GM18502 (cell line): ENCODE measurements at regions not wholly inside any gene's neighbourhood (a gene's known extent, or its start where the extent isn't known, plus 50 kb on each side); places are given as distances from the start of the nearest gene placed in this dataset.
"Not testable (repeated sequence)": the region's sequence is repeated elsewhere in the genome, so short reads cannot be mapped to it uniquely, and the experiment has no call there.

Experiments
- ATAC-seq: cut with Tn5 transposase; IDR thresholded peaks from one replicate; pipeline ENCODE4 v1.9.1; 2021; ENCODE audit warnings: mild to moderate bottlenecking; ENCODE audit not compliant: unreplicated experiment, poor library complexity

- no peak for ATAC-seq
Measured at GRCh38 chr20:53891306-53891894, 179.0 kb downstream of the BCAS1 start.

- no peak for ATAC-seq
Measured at GRCh38 chr20:53890443-53891305, 179.7 kb downstream of the BCAS1 start.

- no peak for ATAC-seq
Measured at GRCh38 chr20:53889411-53890148, 180.8 kb downstream of the BCAS1 start.

DNA sequence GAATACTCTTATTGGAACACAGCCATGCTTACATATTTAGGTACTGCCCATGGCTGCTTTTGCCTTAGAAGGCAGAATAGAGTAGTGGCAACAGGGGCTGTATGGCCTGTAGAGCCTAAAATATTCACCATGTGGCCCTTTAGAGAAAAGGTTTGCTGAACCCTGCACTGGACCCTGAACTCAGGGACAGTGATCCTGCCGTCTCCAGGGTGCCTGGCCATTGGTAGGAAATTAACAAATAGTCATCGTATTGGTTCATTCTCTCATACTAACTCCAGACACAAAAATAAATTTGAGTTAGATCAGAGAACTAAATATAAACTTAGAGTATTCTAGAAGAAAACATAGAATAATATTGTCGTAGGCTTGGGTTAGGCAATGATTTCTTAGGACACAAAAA, 181.4 kb downstream of the BCAS1 start:
- no peak for ATAC-seq

DNA sequence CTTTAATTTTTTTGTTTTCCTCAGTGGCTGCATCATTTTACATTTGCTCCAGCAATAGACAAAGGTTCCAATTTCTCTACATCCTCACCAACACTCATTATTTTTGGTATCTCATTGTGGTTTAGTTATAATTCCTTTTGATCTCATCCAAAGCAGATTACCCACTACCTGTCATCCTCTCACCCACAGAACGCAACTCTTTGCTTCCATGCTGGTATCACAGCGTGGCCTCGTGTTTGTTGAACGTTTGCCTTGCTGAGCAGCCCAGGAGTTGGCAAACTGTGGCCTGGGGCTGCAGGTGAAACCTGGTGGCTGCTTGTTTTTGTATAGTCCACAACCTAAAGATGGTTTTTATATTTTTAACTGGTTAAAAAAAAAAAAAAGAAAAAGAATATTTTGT, 181.9 kb downstream of the BCAS1 start:
- ATAC-seq, result no peak

DNA sequence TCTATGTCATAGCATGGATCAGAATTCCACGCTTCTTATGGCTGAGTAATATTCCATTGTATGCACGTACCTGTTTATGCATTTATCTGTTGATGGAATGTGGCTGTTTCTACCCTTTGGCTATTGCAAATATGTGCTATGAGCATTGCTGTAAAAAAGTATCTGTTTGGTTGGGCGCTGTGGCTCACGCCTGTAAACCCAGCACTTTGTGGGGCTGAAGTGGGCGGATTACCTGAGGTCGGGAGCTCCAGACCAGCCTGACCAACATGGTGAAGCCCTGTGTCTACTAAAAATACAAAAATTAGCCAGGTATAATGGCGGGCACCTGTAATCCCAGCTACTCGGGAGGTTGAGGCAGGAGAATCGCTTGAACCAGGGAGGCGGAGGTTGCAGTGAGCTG, 182.4 kb downstream of the BCAS1 start:
- ATAC-seq, result no peak

GRCh38 chr20:53884859-53885541, 185.4 kb downstream of the BCAS1 start:
- no peak for ATAC-seq

DNA sequence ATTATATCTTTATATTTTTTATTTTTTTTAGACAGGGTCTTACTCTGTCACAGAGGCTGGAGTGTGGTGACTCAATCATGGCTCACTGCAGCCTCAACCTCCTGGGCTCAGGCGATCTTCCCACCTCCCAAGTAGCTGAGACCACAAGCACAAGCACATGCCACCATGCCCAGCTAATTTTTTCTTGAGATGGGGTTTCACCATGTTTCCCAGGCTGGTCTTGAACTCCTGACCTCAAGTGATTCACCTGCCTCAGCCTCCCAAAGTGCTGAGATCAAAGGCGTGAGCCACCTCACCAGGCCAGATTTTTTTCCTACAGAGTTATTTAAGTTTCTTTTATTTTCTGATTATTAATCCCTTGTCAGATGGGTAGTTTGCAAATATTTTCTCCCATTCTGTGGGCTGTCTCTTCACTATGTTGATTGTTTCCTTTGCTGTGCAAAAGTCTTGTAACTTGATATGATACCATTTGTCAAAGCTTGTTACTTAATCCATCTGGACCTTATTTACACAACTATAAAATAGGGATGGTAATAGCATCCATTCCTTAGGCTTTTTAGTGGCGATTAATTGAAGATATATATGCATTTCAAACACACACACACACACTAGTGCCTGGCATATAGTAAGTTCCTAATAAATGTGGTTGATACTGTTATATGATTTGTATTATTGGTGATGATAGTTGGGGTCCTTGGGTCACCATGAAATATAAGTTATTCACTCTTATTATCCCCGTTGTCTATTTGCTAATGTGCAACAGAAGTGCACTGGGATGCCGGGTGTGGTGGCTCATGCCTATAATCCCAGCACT, 187.1 kb downstream of the BCAS1 start:
- no peak for ATAC-seq

GRCh38 chr20:53882438-53882986, 187.9 kb downstream of the BCAS1 start:
- ATAC-seq, result not testable (repeated sequence)

GRCh38 chr20:53881362-53881761, 189.0 kb downstream of the BCAS1 start:
- ATAC-seq, result no peak

DNA sequence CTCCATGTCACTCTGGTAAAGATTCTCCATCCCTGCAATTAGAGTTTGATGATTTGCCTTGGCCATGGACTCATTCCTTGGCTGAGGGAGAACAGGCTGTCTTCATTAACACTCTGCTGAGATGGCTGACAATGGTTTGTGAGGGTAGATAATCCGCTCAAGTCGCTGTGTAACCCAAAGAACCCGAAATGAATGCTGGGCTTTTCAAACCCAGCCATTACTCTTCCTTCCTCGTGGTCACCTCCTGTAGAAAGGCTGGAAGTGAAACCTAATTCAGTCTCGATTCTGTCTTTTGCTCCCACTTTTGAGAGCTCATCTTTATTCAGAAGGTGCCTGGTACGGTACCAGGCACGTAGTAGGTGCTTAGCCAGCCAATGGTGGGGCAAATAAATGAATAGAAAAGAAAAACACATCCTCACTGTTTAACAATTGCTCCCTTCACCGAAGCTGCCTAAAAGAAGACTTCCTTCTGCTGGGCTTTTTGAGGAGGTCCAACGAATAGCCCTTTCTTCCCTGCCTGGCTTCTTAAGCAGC, 190.2 kb downstream of the BCAS1 start:
- ATAC-seq, result no peak

- no peak for ATAC-seq
Measured at GRCh38 chr20:53879048-53879684, 191.2 kb downstream of the BCAS1 start.

DNA sequence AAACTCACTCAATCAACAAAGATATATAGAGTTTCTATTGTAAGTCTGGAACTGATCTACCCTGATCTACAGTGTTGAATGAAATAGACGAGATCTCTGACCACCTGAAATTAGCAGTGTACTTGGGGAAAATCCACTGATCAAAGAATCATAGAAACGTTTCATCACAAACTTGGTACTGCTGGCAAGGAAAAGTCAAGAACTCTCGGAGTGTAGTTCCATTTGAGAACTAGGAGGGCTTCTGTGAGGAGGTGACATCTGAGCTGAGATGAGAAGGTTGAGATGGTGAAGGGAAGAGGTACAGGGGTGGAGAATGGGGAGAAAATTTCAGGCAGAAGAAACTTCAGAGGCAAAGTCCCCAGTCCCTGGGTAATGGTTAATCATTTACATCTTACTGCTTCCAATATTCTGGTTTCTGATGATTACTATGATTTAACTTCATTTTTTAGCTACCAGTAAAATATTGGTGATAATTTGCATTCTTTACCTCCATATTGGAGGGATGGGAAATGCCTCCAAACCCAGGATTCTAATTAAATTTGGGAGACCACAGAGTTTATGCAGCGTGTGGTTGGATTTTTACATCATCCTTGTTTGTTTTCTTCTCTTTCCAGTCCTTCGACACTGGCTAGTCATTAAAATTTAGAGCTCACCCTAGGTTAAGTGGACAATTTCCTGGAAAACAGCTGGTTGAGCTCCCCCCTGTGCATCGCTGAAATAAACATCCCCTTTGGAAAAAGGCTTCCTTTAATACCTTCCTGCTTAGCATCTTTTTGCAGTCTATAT, 191.9 kb downstream of the BCAS1 start:
- no peak for ATAC-seq

- no peak for ATAC-seq
Measured at GRCh38 chr20:53876956-53877355, 193.4 kb downstream of the BCAS1 start.

DNA sequence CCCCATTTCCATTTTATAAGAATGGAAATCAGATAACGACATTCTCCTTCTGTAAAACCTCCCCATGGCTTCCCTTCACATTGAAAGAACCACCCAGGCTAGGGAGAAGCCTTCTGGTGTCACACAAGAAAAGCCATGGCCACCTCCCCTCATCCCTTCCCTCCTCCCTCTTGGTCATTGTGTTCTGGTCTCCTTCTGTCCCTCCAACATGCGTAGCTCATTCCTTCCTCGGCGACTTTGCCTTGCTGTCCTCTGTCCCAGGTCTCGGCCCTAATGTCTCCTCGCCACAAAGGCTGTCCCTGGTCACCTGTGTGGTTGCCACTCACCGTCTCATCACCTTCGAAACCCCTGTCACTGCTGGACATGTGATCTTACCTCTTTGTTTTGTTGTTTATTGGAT, 193.9 kb downstream of the BCAS1 start:
- no peak for ATAC-seq

DNA sequence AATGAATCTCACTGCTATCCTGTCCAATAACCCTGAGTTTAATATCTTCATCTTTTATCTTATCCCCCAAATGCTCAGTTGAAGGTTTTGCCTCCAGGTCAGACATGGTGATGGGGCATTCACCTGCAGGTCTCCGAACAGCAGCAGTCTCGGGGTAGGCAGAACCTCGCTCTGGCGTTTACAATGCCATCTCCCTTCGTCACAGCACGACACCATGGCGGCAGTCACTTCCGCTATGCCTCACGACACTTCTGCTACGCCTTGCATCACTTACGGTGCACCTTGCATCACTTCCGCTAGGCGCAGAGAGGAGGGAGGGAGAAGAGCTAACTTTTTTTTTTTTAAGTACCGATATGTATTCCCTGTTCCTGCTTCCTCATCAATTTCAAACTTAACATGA, 194.9 kb downstream of the BCAS1 start:
- ATAC-seq, result no peak

- no peak for ATAC-seq
Measured at GRCh38 chr20:53874706-53875105, 195.7 kb downstream of the BCAS1 start.

GRCh38 chr20:53874104-53874503, 196.3 kb downstream of the BCAS1 start:
- ATAC-seq, result no peak
